ENCODE measurements at regions not wholly inside any gene's neighbourhood (a gene's known extent, or its start where the extent isn't known, plus 50 kb on each side); places are given as distances from the start of the nearest gene placed in this dataset.

- Histone ChIP-seq H2AFZ (ENCODE audit: low read depth) (no peak overlapping the region), H3K79me2 (ENCODE audit: insufficient read depth) (no peaks in the 10 kb centered on the region), H3F3A (replicated peaks; ENCODE audit: insufficient read depth) (no peaks in the 10 kb centered on the region), H3K36me3 (replicated peaks in 1 of 2; ENCODE audit: control insufficient read depth in 1 of 2, insufficient read depth in 2 of 2, low read length in 1 of 2) (no peaks in the 10 kb centered on the region), H3K9ac (no peak overlapping the region), H3K27ac (ENCODE audit: low read depth in 2 of 2, low read length in 1 of 2) (no peak overlapping the region), H3K9me3 (no peaks in the 10 kb centered on the region), H3K27me3 (ENCODE audit: insufficient read depth) (no peaks in the 10 kb centered on the region), H3K9me2 (no peaks in the 10 kb centered on the region), H3K4me2 (no peak overlapping the region), H3K4me1 (ENCODE audit: control insufficient read depth in 1 of 2, insufficient read depth in 2 of 2, low read depth in 1 of 2, low read length in 1 of 2) (no peaks in the 10 kb centered on the region), H4K20me1 (ENCODE audit: insufficient read depth) (no peaks in the 10 kb centered on the region), H3K4me3 (ENCODE audit: low read depth in 2 of 2, low read length in 1 of 2) (no peak overlapping the region)
- ChIA-PET CTCF (no interaction called here), POLR2A (no interaction called here)
- WGBS (ENCODE audit: low lambda C conversion rate): 6% methylated on average over 2 of the region's 2 CpGs
- no peak for TF ChIP-seq USF1 (IDR thresholded peaks at IDR 0.05; ENCODE audit: borderline replicate concordance, low read depth)
- TF ChIP-seq MXI1 (IDR thresholded peaks at IDR 0.05; ENCODE audit: low read depth, low read length): no peak
- TF ChIP-seq JUND (IDR thresholded peaks at IDR 0.05): no peak
- TF ChIP-seq MEF2A (IDR thresholded peaks at IDR 0.05; ENCODE audit: borderline replicate concordance, low read depth): no peak
- no peak for TF ChIP-seq FOSL2 (IDR thresholded peaks at IDR 0.05; ENCODE audit: borderline replicate concordance, low read depth)
- no peak for TF ChIP-seq YY1 (IDR thresholded peaks at IDR 0.05; ENCODE audit: low read depth)
- TF ChIP-seq MAX (IDR thresholded peaks at IDR 0.05; ENCODE audit: low read depth): no peak
- TF ChIP-seq FOXJ3 (CRISPR knock-in tag; IDR thresholded peaks at IDR 0.05): no peak
- TF ChIP-seq RXRA (IDR thresholded peaks at IDR 0.05; ENCODE audit: borderline replicate concordance, low read depth): no peak
- no peak for TF ChIP-seq GABPA (IDR thresholded peaks at IDR 0.05; ENCODE audit: low read depth)
- no peak for TF ChIP-seq USF2 (IDR thresholded peaks at IDR 0.05; ENCODE audit: borderline replicate concordance, low read depth, low read length)
- DNase-seq: no peak
Observed at GRCh38 chr5:29568028-29568427, 1625.5 kb upstream of the CDH6 start.

- Histone ChIP-seq H4K20me1 (ENCODE audit: insufficient read depth) (no peaks in the 10 kb centered on the region), H3K9ac (no peak overlapping the region), H3K36me3 (replicated peaks in 1 of 2; ENCODE audit: control insufficient read depth in 1 of 2, insufficient read depth in 2 of 2, low read length in 1 of 2) (no peaks in the 10 kb centered on the region), H3K27me3 (ENCODE audit: insufficient read depth) (no peaks in the 10 kb centered on the region), H3F3A (replicated peaks; ENCODE audit: insufficient read depth) (no peaks in the 10 kb centered on the region), H2AFZ (ENCODE audit: low read depth) (no peak overlapping the region), H3K79me2 (ENCODE audit: insufficient read depth) (no peaks in the 10 kb centered on the region), H3K4me1 (ENCODE audit: control insufficient read depth in 1 of 2, insufficient read depth in 2 of 2, low read depth in 1 of 2, low read length in 1 of 2) (no peaks in the 10 kb centered on the region), H3K4me2 (no peak overlapping the region), H3K4me3 (ENCODE audit: low read depth in 2 of 2, low read length in 1 of 2) (no peak overlapping the region), H3K9me2 (no peaks in the 10 kb centered on the region), H3K9me3 (no peaks in the 10 kb centered on the region), H3K27ac (ENCODE audit: low read depth in 2 of 2, low read length in 1 of 2) (no peak overlapping the region)
- 9% methylated on average over 4 of the region's 4 CpGs for WGBS (ENCODE audit: low lambda C conversion rate)
- ChIA-PET CTCF (no interaction called here), POLR2A (no interaction called here)
- no peak for DNase-seq
- no peak for TF ChIP-seq NFIC (IDR thresholded peaks at IDR 0.05; ENCODE audit: borderline replicate concordance)
- TF ChIP-seq CTCF (IDR thresholded peaks at IDR 0.05): no peak
- TF ChIP-seq FOXJ3 (CRISPR knock-in tag; IDR thresholded peaks at IDR 0.05): no peak
- TF ChIP-seq FOSL2 (IDR thresholded peaks at IDR 0.05; ENCODE audit: borderline replicate concordance, low read depth): no peak
- TF ChIP-seq POLR2AphosphoS5 (IDR thresholded peaks at IDR 0.05; ENCODE audit: low read depth, low read length): no peak
- TF ChIP-seq RCOR1 (IDR thresholded peaks at IDR 0.05; ENCODE audit: low read length): no peak
- no peak for TF ChIP-seq YY1 (IDR thresholded peaks at IDR 0.05; ENCODE audit: low read depth)
- TF ChIP-seq RXRA (IDR thresholded peaks at IDR 0.05; ENCODE audit: borderline replicate concordance, low read depth): no peak
- TF ChIP-seq GABPA (IDR thresholded peaks at IDR 0.05; ENCODE audit: low read depth): no peak
- TF ChIP-seq REST (IDR thresholded peaks at IDR 0.05; ENCODE audit: low read depth, low read length): no peak
- no peak for TF ChIP-seq JUND (IDR thresholded peaks at IDR 0.05)
- no peak for TF ChIP-seq USF2 (IDR thresholded peaks at IDR 0.05; ENCODE audit: borderline replicate concordance, low read depth, low read length)
- TF ChIP-seq RAD21 (IDR thresholded peaks at IDR 0.05; ENCODE audit: low read length): no peak
- TF ChIP-seq SMC3 (IDR thresholded peaks at IDR 0.05; ENCODE audit: low read depth, low read length): no peak
- no peak for TF ChIP-seq NRF1 (IDR thresholded peaks at IDR 0.05; ENCODE audit: low read depth, low read length)
- TF ChIP-seq MEF2A (IDR thresholded peaks at IDR 0.05; ENCODE audit: borderline replicate concordance, low read depth): no peak
- TF ChIP-seq SIN3A (IDR thresholded peaks at IDR 0.05; ENCODE audit: borderline replicate concordance, low read depth, low read length): no peak
Observed at GRCh38 chr5:29561564-29561963, 1631.9 kb upstream of the CDH6 start.

Data from SK-N-SH (cell line).